ENCODE measurements at regions not wholly inside any gene's neighbourhood (a gene's known extent, or its start where the extent isn't known, plus 50 kb on each side); places are given as distances from the start of the nearest gene placed in this dataset.

- intact Hi-C loops (cut with micrococcal nuclease): no loop called here
- WGBS (ENCODE audit: insufficient coverage): 69% methylated on average over 2 of the region's 2 CpGs
- Mint-ChIP-seq H3K36me3 (no peaks in the 10 kb centered on the region), H3K27me3 (ENCODE audit: low read depth in 2 of 2) (no peaks in the 10 kb centered on the region), H3K27ac (no peak overlapping the region), H3K4me3 (no peak overlapping the region), H3K4me1 (no peaks in the 10 kb centered on the region), H3K9me3 (no peaks in the 10 kb centered on the region)
- Histone ChIP-seq H3K36me3 (ENCODE audit: control insufficient read depth, insufficient read depth, low read length) (no peaks in the 10 kb centered on the region), H3K4me1 (ENCODE audit: control insufficient read depth, insufficient read depth, low read length) (no peaks in the 10 kb centered on the region), H3K27ac (ENCODE audit: low read length) (no peak overlapping the region), H3K27me3 (ENCODE audit: control insufficient read depth, insufficient read depth, low read length) (no peaks in the 10 kb centered on the region), H3K4me3 (ENCODE audit: low read length) (no peak overlapping the region), H3K9me3 (ENCODE audit: control insufficient read depth, insufficient read depth, low read length) (no peaks in the 10 kb centered on the region)
- TF ChIP-seq CTCF (IDR thresholded peaks at IDR 0.05): no peak
- ATAC-seq (peak in 1 of 3 donors; percentile 32), DNase-seq (no peak)
Measured at GRCh38 chr4:95693594-95693993, 144.8 kb upstream of the UNC5C start.

GRCh38 chr4:95676190-95676589 is 127.4 kb upstream of the UNC5C start:
- Mint-ChIP-seq H3K27ac (no peak overlapping the region), H3K9me3 (peaks cover 0 to 5% of the 10 kb centered on the region in 2 donors), H3K4me1 (no peaks in the 10 kb centered on the region), H3K27me3 (ENCODE audit: low read depth in 2 of 2) (no peaks in the 10 kb centered on the region), H3K36me3 (no peaks in the 10 kb centered on the region), H3K4me3 (no peak overlapping the region)
- Histone ChIP-seq H3K4me1 (ENCODE audit: control insufficient read depth, insufficient read depth, low read length) (no peaks in the 10 kb centered on the region), H3K27ac (ENCODE audit: low read length) (no peak overlapping the region), H3K27me3 (ENCODE audit: control insufficient read depth, insufficient read depth, low read length) (no peaks in the 10 kb centered on the region), H3K9me3 (ENCODE audit: control insufficient read depth, insufficient read depth, low read length) (no peaks in the 10 kb centered on the region), H3K4me3 (ENCODE audit: low read length) (no peak overlapping the region), H3K36me3 (ENCODE audit: control insufficient read depth, insufficient read depth, low read length) (no peaks in the 10 kb centered on the region)
- no peak for DNase-seq
- no peak for TF ChIP-seq CTCF (IDR thresholded peaks at IDR 0.05)
- ATAC-seq: no peak
- intact Hi-C loops (cut with micrococcal nuclease): no loop called here
- 71% methylated on average over 1 of the region's 1 CpG for WGBS (ENCODE audit: insufficient coverage)

GRCh38 chr4:95675623-95676022 is 126.8 kb upstream of the UNC5C start:
- no peak overlapping the region for H3K27ac Mint-ChIP-seq
- Histone ChIP-seq H3K27ac (ENCODE audit: low read length) (no peak overlapping the region), H3K4me1 (ENCODE audit: control insufficient read depth, insufficient read depth, low read length) (no peaks in the 10 kb centered on the region), H3K4me3 (ENCODE audit: low read length) (no peak overlapping the region), H3K9me3 (ENCODE audit: control insufficient read depth, insufficient read depth, low read length) (no peaks in the 10 kb centered on the region), H3K36me3 (ENCODE audit: control insufficient read depth, insufficient read depth, low read length) (no peaks in the 10 kb centered on the region), H3K27me3 (ENCODE audit: control insufficient read depth, insufficient read depth, low read length) (no peaks in the 10 kb centered on the region)
- ATAC-seq (no peak), DNase-seq (no peak)
- H3K4me3 Mint-ChIP-seq: no peak overlapping the region
- H3K4me1 Mint-ChIP-seq: no peaks in the 10 kb centered on the region
- H3K36me3 Mint-ChIP-seq: no peaks in the 10 kb centered on the region
- no peaks in the 10 kb centered on the region for H3K27me3 Mint-ChIP-seq (ENCODE audit: low read depth in 2 of 2)
- no peak for TF ChIP-seq CTCF (IDR thresholded peaks at IDR 0.05)
- intact Hi-C loops (cut with micrococcal nuclease): no loop called here
- H3K9me3 Mint-ChIP-seq: peaks cover 0 to 5% of the 10 kb centered on the region in 2 donors

GRCh38 chr4:95674521-95674981 is 125.8 kb upstream of the UNC5C start:
- ATAC-seq (no peak), DNase-seq (no peak)
- H3K27ac Mint-ChIP-seq: no peak overlapping the region
- no peak for TF ChIP-seq CTCF (IDR thresholded peaks at IDR 0.05)
- no peaks in the 10 kb centered on the region for H3K36me3 Mint-ChIP-seq
- no peaks in the 10 kb centered on the region for H3K27me3 Mint-ChIP-seq (ENCODE audit: low read depth in 2 of 2)
- no peaks in the 10 kb centered on the region for H3K4me1 Mint-ChIP-seq
- intact Hi-C loops (cut with micrococcal nuclease): no loop called here
- H3K9me3 ChIP-seq (ENCODE audit: control insufficient read depth, insufficient read depth, low read length): no peaks in the 10 kb centered on the region
- H3K27me3 ChIP-seq (ENCODE audit: control insufficient read depth, insufficient read depth, low read length): no peaks in the 10 kb centered on the region
- H3K4me3 Mint-ChIP-seq: no peak overlapping the region
- no peaks in the 10 kb centered on the region for H3K36me3 ChIP-seq (ENCODE audit: control insufficient read depth, insufficient read depth, low read length)
- H3K9me3 Mint-ChIP-seq: peaks cover 0 to 5% of the 10 kb centered on the region in 2 donors
- WGBS (ENCODE audit: insufficient coverage): 67% methylated on average over 2 of the region's 2 CpGs
- H3K4me1 ChIP-seq (ENCODE audit: control insufficient read depth, insufficient read depth, low read length): no peaks in the 10 kb centered on the region
- H3K27ac ChIP-seq (ENCODE audit: low read length): no peak overlapping the region
- H3K4me3 ChIP-seq (ENCODE audit: low read length): no peak overlapping the region

Measured in natural killer cell (primary cell).